ENCODE measurements at regions not wholly inside any gene's neighbourhood (a gene's known extent, or its start where the extent isn't known, plus 50 kb on each side); places are given as distances from the start of the nearest gene placed in this dataset.

DNA sequence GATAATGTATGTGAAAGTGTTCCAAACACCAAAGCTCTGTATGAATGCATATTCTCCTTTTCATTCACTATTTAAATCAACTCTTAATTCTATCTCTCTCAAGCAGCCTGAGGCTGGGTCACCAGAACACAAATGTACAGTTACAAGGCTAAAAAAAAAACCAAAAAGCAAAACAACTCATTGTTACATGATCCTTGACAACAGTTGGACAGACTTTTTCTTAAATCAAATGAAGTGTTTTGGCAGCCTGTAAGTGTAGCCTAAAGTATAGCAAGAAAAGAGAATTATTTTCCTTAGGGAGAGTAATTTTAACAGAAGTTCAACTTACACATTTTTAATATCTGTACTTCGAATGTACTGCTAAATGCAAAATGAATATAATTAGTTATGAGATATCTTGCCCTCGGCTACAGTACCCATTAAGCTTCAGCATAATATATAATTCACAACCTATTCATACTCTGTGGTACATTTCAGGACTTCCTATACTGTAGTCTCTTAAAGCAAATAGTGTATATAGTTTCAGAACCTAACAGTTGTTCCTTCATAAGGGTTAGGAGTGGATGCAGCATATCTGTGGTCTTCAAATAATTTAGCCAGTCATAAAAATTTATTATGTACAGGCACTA is 214.0 kb upstream of the BTG1 start:
- DNase-seq (ENCODE audit: low read depth) = no peak

DNA sequence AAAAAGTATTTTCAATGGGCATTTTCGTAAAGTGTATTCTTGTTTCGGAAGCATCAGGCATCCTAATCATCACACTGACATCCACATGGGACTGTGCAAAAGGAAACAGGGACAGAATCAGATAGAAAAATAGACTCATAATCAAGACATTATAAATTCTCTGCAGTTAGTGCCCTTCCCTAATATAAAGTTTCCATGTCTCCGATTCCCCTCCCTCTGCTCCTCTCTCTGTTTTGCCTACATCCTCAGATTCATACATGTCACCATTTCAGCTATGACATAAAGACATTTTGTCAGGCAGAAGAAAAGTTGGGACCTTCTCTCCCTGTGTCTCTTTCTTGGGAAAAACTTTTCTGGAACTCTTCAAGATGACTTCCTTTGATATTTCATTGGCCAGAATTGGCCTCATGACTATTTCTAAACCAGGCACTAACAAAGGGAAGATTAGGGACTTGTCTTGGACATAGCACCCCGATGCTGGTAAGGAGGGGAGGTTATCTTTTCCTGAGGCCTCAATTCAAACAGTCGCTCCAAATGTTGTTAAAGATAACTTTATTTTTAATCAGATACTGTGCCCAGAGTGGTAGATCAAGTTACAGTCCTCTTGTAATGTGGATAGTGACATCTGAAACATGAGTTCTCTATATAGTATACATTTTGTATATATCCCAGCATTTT is 212.1 kb upstream of the BTG1 start:
- DNase-seq (ENCODE audit: low read depth) = no peak

DNA sequence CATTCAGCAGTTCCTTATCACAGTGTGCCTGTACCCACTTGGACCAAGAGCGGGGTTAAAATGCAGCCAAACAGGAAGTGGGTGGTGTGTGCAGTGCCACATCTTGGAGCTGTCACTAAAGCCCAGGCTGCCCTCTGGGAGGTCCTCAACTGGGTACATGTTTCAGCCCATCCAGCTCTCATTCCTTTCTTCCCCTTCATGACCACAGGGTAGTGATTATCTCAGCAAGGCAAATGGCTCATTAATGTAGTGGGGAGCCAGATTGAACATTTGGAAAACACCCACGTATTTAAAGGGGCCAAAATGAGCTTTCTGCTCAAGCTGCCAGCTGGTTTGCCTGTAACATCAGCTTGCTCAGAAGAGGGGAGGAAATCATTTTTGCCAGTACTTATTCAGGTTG is 210.8 kb upstream of the BTG1 start:
- no peak for DNase-seq (ENCODE audit: low read depth)

DNA sequence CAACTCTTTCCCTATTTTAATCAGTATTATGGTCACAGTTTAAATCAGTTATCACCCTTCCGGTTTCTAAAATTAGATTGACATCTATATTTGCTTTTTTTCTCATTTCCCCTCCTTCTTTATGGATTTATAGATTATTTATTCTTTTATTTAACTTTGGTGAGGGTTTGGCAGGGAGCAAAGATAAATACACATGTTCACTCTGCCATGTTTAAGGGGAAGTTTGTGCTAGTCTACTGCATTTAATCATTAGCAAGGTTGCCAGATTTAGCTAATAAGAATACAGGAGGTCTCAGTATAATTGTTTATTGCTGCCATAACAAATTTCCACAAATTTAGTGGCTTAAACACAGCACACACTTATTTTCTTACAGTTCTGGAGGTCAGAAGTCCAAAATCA is 204.0 kb upstream of the BTG1 start:
- no peak for DNase-seq (ENCODE audit: low read depth)

DNA sequence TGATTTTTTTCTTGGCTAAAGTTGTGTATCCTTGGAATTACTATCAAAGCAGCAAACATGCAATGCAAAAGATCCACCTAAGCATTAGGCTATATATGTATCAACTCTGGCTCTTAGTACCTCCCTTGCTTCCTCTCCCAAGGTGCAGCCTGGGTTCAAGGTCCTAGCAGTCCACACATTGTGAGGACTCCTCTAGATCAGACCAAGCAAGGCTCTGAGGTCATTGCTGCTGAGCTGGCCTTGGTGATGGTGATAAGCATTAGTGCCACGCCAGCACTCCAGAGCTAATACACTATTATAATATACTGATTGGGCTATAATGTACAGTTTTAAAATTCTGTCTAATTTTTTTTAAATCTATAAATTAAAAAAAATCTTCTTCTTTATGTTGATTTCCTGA is 196.9 kb upstream of the BTG1 start:
- DNase-seq (ENCODE audit: low read depth) = no peak

DNA sequence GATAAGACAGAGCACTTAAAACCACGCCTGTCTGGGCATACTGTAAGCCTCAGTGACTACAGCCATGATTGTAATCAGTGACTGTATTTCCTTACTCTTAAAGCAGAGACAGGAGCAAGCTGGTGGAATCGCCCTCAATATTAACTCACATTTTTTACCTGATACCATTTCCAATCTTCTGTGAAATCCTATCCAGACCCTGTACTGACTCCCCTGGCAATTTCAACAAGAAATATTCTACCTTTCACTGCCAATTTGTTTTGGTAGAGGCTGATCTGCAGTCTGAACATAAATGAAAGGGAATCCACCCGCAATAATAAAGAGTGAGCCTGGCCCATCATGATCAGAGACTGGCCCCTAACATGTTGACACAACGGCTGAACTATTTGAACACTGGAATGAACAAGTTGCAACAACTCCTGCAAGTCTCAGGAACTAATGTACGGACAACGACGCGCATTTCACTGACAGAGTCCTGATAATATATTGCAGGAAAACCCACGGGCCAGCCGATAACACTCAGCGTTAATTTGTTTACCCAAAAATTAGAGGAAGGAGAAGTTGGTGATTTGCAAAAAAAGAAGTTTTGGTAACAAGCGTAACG is 195.5 kb upstream of the BTG1 start:
- no peak for DNase-seq (ENCODE audit: low read depth)

DNA sequence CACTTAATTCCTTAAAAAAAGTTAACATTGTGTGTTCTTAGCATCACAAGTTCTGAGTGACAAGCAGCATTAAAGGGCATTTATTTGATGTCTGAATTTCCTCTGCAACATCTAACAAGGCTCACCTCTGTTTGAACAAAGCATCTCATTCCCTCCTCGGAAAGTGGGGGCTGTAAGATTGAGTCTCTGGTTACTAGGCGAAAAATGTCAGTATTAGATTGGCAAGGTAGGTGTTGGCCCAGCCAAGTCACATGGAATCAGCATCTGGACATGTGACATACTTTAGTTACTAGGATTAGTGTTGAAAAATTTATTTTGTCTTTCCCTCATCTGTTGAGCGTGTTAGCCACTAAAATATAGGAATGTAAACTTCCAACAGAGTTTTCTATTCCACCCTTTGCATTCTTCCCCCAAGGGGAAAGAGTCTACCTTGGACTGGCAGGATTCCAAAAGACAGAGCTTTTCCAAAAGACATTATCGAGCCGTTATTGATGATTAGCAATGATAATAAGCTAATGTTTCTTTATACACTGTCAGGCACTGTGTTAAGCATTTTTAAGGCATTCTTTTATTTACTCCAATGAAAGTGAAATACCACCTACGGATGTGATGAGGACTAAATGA is 194.9 kb upstream of the BTG1 start:
- DNase-seq (ENCODE audit: low read depth) = no peak

DNA sequence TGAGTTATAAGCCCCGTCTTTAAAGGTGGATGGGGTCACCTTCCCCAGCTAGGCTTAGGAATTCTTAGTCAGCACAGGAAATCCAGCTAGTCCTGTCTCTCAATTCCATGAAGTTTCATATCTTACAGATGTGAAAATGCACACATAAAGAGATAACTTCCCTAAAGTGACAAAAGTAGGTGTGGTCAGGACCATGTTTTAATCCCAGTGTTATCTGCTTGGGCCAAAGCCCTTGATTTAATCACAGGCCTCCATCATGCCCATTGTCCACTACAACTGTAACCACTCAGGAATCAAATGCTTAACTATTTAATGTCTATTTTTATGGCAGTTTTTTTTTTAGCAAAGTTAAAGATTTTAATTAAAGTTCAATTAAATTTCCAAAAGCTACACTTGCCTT is 194.4 kb upstream of the BTG1 start:
- DNase-seq (ENCODE audit: low read depth) = no peak

DNA sequence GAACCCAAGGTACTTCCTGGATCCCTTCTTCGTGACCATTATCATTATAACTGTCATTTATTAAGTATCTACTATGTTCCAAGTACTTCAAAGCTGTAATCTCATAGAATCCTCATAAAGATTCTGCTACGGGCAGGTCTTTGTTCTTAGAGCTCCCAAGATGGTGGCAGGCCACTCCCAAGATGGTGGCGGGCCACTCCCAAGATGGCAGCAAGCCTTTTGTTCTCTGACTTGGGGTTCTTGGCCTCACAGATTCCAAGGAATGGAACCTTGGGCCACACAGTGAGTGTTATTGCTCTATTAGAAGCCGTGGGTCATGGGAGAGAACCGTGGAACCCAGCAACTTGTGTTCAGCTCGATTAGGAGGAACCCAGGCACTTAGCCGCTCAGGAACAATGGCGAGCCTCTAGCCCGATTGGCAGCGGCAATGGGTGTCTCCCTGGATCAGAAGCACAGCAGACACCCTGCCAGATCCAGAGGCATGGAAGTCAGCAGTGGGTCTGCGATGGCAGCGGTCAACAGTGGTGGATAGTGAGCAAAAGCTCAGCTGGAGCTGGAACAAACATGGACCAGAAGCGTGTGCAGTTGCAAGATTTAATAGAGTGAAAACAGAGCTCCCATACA is 193.7 kb upstream of the BTG1 start:
- DNase-seq (ENCODE audit: low read depth) = no peak

DNA sequence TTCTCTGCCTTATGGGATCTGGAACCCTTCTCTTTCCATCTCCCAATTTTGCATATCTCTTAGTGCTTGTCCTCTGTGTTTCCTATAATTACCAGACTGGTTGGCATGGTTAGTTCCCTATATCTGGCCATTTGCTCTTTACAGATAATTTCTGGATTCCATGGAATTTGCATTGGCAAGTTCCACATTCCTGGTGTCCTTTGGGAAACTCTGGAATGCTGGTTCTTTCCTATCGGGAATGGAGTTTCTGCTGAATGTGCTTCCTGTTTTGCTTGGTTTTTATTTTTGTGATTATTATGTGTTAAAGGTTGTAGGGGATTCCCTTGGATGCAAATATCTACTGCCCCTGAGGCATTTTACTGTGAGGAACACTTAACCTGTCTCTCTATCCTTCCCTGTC is 193.0 kb upstream of the BTG1 start:
- no peak for DNase-seq (ENCODE audit: low read depth)

DNA sequence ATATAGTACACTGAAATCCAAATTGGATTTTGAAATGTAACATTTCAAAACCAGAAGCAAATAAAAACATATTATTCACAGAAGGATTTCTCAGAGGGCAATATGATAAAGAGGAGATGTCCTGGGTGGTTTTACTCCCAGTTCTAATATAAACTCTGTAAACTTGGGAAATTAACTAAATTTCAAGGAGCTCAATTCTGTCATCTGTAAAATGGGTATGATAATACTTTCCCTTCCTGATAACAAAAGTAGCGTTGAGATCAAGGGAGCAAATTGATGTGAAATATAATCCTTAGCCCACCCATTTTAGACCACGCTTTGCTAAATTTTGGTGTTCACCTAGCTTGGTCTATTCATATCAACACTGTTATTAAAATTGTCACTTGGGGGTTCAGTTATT is 192.5 kb upstream of the BTG1 start:
- DNase-seq (ENCODE audit: low read depth) = no peak

DNA sequence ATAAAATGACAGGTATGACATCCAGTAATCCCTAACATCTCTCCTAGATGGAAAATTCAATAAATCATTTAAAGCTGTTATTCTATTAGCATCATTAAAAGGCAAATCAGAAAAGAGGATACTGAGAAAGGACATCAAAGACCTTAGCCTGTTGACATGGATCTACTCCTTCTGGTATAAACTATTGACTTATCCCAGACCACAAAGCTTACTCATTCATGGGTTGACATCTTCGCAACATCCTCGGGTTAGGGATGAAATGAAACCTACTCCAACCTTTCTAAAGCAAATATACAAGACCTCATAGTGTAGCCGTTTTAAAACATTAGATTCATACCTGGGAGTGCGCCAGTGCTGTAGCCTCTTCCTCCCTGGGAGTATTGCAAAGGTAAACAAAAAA is 191.5 kb upstream of the BTG1 start:
- no peak for DNase-seq (ENCODE audit: low read depth)

DNA sequence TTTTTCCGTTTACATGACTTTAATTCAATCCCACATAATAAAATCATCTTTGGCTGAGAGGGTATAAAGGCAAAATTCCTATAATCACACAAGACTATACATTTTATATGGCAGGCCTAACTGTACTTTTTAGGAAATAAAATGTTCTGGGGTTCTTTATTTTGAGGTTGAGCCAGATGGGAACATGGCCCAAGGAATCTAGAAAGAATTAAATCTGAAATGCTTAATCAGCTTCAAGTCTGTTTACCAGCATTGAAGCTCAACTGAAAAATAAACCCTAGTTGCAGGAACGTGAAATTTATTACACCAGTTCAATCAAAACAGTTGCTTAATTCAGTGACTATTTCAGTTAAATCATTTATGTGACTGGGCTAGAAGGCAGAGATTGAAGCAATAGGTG is 191.0 kb upstream of the BTG1 start:
- no peak for DNase-seq (ENCODE audit: low read depth)

DNA sequence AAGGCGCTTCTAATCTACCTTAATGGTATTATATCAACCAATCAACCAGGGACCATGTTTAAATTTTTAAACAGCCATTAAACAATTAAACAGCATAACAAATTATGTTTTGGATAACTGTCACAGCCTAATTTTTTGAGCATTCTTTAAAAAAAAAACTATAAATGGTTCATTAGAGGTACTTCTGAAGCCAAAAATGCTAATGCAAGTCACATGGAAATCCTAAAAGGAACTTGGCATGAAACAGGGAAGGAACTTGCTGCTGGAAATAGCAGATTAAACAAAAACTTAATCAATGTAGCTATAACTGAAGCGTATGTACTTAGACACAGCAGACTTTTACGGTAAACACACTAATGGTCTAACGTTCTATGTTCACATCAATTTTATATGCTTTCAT is 190.2 kb upstream of the BTG1 start:
- DNase-seq (ENCODE audit: low read depth) = no peak

DNA sequence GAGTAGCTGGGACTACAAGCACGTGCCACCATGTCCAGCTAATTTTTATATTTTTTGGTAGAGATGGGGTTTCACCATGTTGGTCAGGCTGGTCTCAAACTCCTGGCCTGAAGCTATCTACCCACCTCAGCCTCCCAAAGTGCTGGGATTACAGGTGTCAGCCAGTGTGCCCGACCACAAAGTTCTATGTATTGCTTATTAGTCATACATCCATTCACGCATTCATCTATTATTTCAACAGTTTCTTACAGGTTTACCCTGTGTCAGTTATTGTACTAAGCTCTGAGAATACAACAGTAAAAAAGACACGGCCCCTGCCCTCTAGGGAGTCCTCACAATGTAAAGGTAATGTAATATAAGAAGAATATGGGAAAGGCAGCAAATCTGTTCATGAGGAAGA is 188.9 kb upstream of the BTG1 start:
- no peak for DNase-seq (ENCODE audit: low read depth)

DNA sequence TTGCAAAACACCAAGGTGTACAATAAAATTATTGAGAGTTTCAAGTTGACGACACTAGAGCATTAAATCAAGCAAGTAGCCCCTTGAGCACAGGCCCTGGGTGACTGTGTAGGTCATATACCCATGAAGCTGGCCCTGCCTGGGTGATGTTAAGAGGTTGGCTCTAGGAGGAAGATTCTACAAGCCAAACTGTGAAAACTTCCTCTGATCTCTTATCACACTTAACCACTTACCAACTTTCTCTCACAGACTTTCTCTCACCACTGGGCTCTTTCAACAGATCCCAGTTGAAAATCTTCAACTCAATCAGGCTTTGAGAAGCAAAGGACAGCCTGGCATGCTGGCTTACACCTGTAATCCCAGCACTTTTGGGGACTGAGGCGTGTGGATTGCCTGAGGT is 186.9 kb upstream of the BTG1 start:
- no peak for DNase-seq (ENCODE audit: low read depth)

DNA sequence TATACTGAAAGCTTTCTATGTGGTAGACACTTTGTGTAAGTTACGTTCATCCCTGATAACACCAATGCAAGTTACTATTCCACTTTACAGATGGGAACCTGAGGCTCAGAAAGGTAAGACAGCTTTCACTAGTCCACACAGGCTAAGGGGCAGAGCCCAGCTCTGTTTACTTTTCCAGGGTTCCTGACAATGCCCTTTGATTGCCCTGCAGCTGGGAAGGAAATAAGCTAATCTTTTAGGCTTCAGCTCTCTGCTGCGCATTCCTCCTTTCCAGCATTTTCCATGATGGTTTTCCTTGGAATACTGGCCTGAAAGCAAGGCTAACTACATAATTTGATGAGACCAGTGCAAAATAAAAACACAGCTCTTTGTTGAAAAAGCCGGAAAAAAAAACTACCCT is 185.7 kb upstream of the BTG1 start:
- no peak for DNase-seq (ENCODE audit: low read depth)

DNA sequence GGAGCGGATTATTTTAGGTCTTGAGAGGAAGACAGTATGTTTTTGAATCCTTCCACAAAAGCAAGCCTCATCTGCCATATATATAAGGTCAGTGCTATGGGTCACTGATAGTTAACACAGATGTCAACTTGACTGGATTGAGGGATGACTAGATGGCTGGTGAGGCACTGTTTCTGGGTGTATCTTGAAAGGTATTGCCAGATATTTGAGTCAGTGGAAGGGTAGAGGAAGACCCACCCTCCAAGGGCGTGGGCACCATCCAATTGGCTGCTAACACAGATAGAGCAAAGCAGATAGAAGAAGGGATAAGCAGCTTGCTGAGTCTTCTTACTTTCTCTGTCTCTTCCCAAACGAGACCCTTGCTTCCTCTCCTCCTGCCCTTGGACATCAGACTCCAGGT is 185.0 kb upstream of the BTG1 start:
- DNase-seq (ENCODE audit: low read depth) = no peak

DNA sequence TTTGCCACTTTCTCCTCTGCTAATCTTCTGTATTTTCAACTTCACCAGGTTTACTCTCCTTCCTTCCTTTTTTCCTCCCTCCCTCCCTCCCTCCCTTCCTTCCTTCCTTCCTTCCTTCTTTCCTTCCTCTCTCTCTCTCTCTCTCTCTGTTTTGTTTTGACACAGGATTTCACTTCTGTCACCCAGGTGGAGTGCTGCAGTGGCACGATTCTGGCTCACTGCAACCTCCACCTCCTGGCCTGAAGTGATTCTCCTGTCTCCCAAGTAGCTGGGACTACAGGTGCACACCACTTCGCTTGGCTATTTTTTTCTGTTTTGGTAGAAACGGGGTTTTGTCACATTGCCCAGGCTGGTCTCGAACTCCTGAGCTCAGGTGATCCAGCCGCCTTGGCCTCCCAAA is 181.2 kb upstream of the BTG1 start:
- no peak for DNase-seq (ENCODE audit: low read depth)

DNA sequence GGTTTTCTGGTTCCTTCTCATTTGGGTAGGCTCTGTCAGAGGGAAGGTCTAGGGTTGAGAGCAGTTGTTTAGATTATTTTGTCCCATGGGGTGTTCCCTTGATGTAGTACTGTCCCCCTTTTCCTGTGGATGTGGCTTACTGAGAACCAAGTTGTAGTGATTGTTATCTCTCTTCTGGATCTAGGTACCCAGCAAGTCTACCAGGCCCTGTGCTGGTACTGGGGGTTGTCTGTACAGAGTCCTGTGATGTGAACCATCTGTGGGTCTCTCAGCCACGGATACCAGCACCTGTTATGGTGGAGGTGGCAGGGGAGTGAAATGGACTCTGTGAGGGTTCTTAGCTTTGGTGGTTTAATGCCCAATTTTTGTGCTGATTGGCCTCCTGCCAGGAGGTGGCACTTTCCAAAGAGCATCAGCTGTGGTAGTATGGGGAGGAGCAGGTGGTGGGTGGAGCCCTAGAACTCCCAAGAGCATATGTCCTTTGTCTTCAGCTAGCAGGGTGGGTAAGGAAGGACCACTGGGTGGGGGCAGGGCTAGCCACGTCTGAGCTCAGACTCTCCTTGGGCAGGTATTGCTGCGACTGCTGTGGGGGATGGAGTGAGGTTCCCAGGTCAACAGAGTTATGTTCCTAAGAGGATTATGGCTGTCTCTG is 179.3 kb upstream of the BTG1 start:
- no peak for DNase-seq (ENCODE audit: low read depth)

DNA sequence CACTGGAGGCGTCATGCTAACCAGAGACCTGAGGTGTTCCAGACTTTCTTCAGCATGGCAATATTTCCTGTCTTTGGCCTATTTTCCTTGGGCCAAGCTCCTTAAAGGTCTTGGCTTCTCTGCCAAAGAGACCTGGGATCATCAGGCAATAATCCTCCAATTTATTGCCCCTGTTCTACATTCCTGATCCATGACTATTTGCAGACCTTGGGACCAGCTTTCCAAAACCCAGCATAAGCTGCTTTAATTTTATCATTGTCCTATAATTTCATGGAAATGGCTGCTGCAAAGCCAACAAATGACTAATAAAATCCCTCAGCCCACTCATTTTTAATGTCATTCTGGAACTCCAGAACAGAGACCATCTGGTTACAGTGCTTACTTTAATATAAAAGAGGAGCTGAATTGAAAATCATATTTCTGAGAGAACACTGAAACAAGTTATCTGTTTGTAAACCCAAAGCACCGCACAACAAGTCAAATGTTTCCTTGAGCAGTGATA is 166.9 kb upstream of the BTG1 start:
- DNase-seq (ENCODE audit: low read depth) = no peak

DNA sequence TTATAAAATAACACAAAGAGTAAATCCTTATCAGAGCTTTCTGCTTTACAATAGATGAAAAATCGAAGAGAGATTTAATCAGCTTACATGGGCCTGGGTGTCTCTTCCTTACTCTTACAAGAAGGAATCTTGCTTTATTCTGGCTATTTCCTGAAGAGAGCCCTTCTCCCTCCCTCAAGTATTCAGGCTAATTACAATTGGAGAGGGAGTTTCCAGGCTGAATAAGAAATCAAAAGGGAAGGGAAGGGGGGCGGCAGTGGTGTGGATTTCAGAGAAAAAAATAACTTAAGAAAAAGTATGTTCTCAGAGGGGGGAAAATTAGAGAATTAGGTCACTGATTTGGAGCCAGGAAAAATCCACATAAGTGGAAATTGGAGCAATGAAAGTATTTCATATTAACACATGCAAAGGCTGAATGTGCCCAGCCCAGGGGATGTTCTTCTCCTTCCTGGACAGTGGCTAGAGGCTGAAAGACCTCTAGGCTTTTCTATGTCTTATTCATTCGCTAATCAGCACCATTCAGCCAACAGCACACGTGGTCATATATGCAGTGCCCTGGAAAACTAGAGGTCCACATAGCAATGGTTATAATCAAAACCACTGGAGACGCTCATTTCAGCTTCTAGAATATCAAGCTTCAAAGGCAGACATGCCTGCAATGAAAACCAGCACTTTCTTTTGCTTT is 158.9 kb upstream of the BTG1 start:
- no peak for DNase-seq (ENCODE audit: low read depth)

Measured in stimulated activated CD4-positive, alpha-beta T cell treated with anti-CD3 and anti-CD28 coated beads, Interleukin-2, amount 100 ng/mL, for 4 hours (primary cell).